Esophagus muscularis mucosa (tissue), 4 donors: ENCODE measurements at regions not wholly inside any gene's neighbourhood (a gene's known extent, or its start where the extent isn't known, plus 50 kb on each side); places are given as distances from the start of the nearest gene placed in this dataset.

Source experiments
- EP300 ChIP-seq: sonication (generic); formaldehyde crosslinking; IDR thresholded peaks from one replicate; pipeline ENCODE4 v1.6.1; 2017; ENCODE audit warnings: antibody characterized with exemption
- POLR2AphosphoS5 ChIP-seq, 2 donors: sonication (generic); formaldehyde crosslinking; IDR thresholded peaks; one replicate each; pipeline ENCODE4 v1.6.1; 2017; ENCODE audit warnings: antibody characterized with exemption in 2 of 2
- TF ChIP-seq, protein P1 (sequence below), 3 experiments: fragments of 200-600 bp in 2 of 3; fragments of 450-650 bp in 1 of 3; sonication (generic) in 2 of 3; IDR thresholded peaks; one replicate each; pipeline ENCODE4 v1.5.1; 2017 to 2019; ENCODE audit warnings: antibody characterized with exemption in 3 of 3, mild to moderate bottlenecking in 2 of 3, moderate library complexity in 1 of 3

DNA sequence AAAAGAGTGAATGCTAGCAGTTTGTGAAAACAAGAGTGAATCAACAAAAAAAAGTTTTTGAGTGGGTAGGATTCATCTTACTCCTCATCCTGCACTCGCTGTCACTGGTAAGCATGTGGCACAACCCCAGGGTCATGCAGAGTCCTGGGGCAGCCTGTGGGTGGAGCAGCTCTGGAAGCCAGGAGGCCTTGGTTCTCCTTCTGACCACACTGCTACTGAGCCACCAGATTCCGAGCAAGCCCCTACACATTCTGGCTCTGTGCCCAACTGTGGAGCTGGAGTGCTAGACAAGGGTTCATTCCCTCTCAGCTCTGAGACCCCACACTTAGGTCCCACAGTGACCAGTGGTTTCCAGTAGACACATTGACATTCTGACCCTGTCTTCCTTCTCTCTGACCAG lies 670.6 kb downstream of the BCL11A start:
- TF ChIP-seq, protein P1, sequence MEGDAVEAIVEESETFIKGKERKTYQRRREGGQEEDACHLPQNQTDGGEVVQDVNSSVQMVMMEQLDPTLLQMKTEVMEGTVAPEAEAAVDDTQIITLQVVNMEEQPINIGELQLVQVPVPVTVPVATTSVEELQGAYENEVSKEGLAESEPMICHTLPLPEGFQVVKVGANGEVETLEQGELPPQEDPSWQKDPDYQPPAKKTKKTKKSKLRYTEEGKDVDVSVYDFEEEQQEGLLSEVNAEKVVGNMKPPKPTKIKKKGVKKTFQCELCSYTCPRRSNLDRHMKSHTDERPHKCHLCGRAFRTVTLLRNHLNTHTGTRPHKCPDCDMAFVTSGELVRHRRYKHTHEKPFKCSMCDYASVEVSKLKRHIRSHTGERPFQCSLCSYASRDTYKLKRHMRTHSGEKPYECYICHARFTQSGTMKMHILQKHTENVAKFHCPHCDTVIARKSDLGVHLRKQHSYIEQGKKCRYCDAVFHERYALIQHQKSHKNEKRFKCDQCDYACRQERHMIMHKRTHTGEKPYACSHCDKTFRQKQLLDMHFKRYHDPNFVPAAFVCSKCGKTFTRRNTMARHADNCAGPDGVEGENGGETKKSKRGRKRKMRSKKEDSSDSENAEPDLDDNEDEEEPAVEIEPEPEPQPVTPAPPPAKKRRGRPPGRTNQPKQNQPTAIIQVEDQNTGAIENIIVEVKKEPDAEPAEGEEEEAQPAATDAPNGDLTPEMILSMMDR (IDR thresholded peaks at IDR 0.05), result no peak
- TF ChIP-seq EP300, result no peak
- TF ChIP-seq POLR2AphosphoS5 (IDR thresholded peaks at IDR 0.05), result no peak
